ENCODE measurements at regions not wholly inside any gene's neighbourhood (a gene's known extent, or its start where the extent isn't known, plus 50 kb on each side); places are given as distances from the start of the nearest gene placed in this dataset.

- Histone ChIP-seq H4K20me1 (replicated peaks; ENCODE audit: control insufficient read depth, insufficient read depth, low read length) (no peaks in the 10 kb centered on the region), H3K27me3 (ENCODE audit: control insufficient read depth in 2 of 2, insufficient read depth in 2 of 2, low read length in 2 of 2) (peaks cover 0 to 5% of the 10 kb centered on the region in 2 experiments; a peak in 1 of 5 replicates), H3K4me1 (replicated peaks in 1 of 2; ENCODE audit: control insufficient read depth in 2 of 2, insufficient read depth in 2 of 2, low read length in 2 of 2) (no peaks in the 10 kb centered on the region), H3K27ac (ENCODE audit: extremely low read depth, low read depth, low read length) (no peak overlapping the region), H3K36me3 (ENCODE audit: control insufficient read depth, insufficient read depth, low read length) (no peaks in the 10 kb centered on the region), H3K9me1 (ENCODE audit: control insufficient read depth, insufficient read depth, low read length) (no peaks in the 10 kb centered on the region), H3K79me2 (ENCODE audit: control insufficient read depth, insufficient read depth, low read length) (no peaks in the 10 kb centered on the region), H3K4me3 (no peak overlapping the region), H2AFZ (ENCODE audit: low read depth, low read length) (no peak overlapping the region), H3K9me3 (replicated peaks; ENCODE audit: control insufficient read depth, insufficient read depth, low read depth, low read length) (no peaks in the 10 kb centered on the region; the same call in 1 of the 2 replicates), H3K4me2 (ENCODE audit: insufficient read depth, low read length) (no peak overlapping the region), H3K9ac (ENCODE audit: insufficient read depth in 1 of 2, low read depth in 2 of 2, low read length in 2 of 2) (no peak overlapping the region)
- ChIA-PET CTCF (ENCODE audit: low intra/inter-chr PET ratio) (no interaction called here), POLR2A (no interaction called here)
- FAIRE-seq (no peak), DNase-seq (ENCODE audit: extremely low read depth in 1 of 4, low spot score in 3 of 4) (no peak), ATAC-seq (no peak)
- 7% methylated on average over 3 of the region's 3 CpGs for WGBS (ENCODE audit: insufficient coverage, low coverage, missing lambda C conversion rate)
- in situ Hi-C loops (cut with MboI) (no loop called here), intact Hi-C loops (cut with micrococcal nuclease) (no loop called here)
- TF ChIP-seq L3MBTL2 (IDR thresholded peaks at IDR 0.05): no peak
- no peak for TF ChIP-seq ESRRA (IDR thresholded peaks at IDR 0.05; ENCODE audit: borderline replicate concordance, low read depth)
- no peak for TF ChIP-seq DLX4 (CRISPR knock-in tag; IDR thresholded peaks at IDR 0.05)
- TF ChIP-seq HOXB6 (CRISPR knock-in tag; IDR thresholded peaks at IDR 0.05; ENCODE audit: borderline replicate concordance): no peak
- TF ChIP-seq SMAD2 (IDR thresholded peaks at IDR 0.05; ENCODE audit: low read depth, low read length): no peak
- no peak for TF ChIP-seq BCOR (IDR thresholded peaks at IDR 0.05)
- TF ChIP-seq FUS (optimal IDR thresholded peaks at IDR 0.05; ENCODE audit: low read depth, low read length): no peak
- TF ChIP-seq ZNF239 (CRISPR knock-in tag; IDR thresholded peaks at IDR 0.05): no peak
- no peak for TF ChIP-seq ZNF507 (tag; conservative IDR thresholded peaks at IDR 0.05)
- no peak for TF ChIP-seq SRSF1 (IDR thresholded peaks at IDR 0.05; ENCODE audit: low read depth, low read length)
- no peak for TF ChIP-seq MAFK (IDR thresholded peaks at IDR 0.05; ENCODE audit: low read length)
- TF ChIP-seq MAZ (CRISPR knock-in tag; conservative IDR thresholded peaks at IDR 0.05 in 1 of 2, IDR thresholded peaks at IDR 0.05 in 1 of 2): no peak
- TF ChIP-seq TFAP4 (CRISPR knock-in tag; IDR thresholded peaks at IDR 0.05; ENCODE audit: borderline replicate concordance): no peak
- TF ChIP-seq CBX3 (IDR thresholded peaks at IDR 0.05; ENCODE audit: borderline replicate concordance in 1 of 2, low read length in 2 of 2): no peak
- no peak for TF ChIP-seq ZNF197 (CRISPR knock-in tag; IDR thresholded peaks at IDR 0.05; ENCODE audit: low read depth)
- no peak for TF ChIP-seq NUFIP1 (IDR thresholded peaks at IDR 0.05; ENCODE audit: partially characterized antibody)
- no peak for TF ChIP-seq NCOA1 (IDR thresholded peaks at IDR 0.05; ENCODE audit: low read depth)
- no TSS peak for BruUV-seq (replicated peaks)
Observed at GRCh38 chrX:39459952-39460351, 637.8 kb downstream of the BCOR start.
